ENCODE measurements at regions not wholly inside any gene's neighbourhood (a gene's known extent, or its start where the extent isn't known, plus 50 kb on each side); places are given as distances from the start of the nearest gene placed in this dataset.
A peak's percentile ranks its signal among the peaks of the same experiment; 100 is the strongest.

DNA sequence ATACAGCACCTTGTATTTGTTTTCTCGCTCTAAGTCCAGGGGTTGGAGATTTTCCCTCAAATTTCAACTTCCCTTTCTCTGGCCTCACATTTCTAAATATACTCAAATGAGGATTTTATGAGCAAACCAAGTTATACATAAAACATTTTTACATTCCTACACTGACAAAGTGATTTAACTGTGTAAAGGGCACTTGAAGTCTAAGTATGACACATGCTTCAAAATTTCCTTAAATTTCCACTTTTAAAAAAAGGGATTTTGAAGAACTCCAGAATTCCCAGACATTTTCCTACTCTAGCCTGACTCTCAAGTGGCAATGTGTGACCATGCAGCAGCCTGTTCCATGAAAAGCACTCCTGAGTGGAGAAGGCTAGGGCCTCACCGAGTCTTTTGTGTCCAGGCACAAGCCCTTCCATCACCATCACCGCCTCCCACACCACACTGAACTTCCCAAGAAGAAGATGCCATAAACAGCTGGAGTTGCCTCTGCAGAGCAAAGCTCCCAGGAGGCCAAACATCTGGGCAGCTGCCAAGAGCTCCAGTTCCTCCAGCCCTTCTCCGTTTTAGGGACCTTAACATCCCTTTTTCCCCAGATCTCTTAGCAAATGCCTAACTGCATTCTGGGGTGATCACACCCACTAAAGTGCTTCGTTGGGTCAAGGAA lies 68.9 kb downstream of the NCR2 start:
- DNase-seq (ENCODE audit: low spot score) = no peak

DNA sequence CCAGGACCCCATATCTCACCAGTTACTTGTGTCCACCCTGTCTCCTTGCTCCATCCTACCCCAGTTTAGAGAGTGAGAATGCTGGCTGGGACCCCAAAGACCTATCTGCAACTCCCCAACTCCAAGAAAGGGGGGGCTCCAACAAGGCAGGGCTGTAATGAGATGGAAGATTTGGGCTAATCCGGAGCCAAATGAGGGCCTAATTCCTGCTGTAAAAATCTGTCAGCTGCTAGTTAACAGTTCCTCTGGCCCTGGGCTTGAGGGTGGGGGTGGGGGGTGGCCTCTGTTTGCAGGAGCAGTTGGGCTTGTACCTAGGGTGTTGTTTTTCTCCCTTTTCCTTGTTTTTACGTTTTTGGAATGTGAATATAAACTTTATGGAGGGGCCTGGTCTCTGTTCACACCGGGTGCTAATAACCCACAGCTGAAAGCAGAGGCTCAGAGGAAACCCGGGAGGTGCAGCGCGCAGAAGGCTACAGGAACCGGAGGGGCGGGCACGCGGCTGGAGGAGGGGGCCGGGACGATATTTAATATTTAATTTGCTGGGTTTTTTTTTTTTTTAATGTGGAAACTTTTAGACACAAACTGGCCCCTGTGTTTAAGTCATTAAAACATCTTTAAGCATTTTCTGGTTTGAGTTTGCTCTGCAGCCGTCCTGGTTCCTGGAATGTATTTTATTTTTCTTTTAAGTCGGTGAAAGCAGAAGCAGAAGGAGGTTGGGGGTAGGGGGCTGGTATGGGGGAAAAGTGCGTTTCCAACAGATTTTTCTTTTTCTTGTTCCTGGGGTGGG lies 70.7 kb downstream of the NCR2 start:
- DNase-seq (ENCODE audit: low spot score) = no peak

DNA sequence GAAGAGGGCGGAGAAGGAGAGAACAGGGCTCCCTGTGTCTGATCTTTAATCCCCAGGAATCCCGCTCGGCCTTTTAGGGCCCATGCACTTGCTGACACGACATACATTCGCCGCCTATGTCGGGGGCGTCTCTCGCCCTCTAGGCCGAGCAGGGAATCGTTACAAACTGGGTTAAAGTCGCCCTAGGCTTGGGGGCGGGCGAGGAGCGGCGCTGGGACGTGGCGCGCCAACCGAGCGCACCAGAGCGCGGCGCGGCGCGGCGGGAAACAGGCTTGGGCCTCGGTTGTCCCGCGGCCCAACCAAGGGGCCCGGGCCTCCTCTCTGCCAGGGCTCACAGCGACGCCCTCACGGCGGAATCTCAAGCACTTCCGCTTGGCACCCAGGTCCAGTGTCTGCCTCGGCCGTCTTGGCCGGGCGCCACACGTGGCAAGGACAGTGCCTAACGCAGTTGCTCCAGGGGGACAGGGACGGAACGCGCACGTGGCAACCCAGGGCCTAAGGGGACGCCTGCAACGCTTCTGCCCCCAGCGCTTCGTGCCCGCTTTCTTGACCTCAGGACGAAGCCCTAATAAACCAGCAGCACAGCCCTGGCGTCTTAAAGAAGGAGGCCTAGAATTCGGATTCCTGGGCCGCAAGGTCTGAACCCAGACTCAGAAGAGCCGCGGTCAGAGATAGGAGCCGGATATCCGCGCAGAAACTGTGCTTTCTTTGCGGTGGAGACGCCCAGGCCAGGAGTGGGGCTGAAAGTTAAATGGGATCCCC lies 71.5 kb downstream of the NCR2 start:
- DNase-seq (ENCODE audit: low spot score) = no peak

DNA sequence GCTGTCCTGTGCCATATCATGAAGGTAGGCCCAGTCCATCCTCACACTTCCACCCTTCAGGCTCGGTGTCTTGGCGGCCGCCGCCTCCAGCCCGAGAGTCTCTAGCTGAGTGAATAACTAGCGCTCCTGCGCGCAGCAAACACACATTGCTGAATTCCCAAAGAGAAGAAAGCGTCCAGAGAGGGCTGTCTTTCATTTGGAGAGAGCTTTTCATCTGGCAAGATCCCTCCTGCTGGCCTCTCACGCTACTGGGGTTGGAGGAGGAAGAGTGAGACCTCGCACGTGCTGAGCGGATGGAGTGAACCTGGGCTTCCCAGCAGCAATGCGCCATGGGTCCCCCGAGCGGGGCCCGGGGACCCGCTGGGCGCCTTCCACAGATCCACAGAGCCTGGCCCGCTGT lies 73.2 kb downstream of the NCR2 start:
- DNase-seq (ENCODE audit: low spot score) = no peak

DNA sequence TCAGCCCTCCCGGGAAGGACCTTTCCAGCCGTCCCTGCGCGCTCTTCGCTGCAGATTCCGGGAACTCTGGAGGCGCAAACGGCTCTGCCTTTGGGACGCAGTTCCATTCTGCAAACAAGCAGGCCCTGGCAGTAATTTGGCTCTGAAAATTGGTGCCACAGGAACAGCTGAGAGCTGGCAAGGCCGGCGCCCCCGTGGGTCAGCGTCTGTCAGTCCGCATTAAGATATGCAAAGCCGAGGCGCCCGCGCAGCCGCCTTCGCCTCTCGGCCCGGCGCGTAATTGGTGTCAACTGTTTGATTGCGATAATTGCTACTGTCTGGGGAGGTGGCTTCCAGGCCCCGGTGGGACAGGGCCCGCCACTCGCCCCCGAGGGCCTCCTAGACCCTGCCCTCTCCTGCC lies 73.6 kb downstream of the NCR2 start:
- no peak for DNase-seq (ENCODE audit: low spot score)

DNA sequence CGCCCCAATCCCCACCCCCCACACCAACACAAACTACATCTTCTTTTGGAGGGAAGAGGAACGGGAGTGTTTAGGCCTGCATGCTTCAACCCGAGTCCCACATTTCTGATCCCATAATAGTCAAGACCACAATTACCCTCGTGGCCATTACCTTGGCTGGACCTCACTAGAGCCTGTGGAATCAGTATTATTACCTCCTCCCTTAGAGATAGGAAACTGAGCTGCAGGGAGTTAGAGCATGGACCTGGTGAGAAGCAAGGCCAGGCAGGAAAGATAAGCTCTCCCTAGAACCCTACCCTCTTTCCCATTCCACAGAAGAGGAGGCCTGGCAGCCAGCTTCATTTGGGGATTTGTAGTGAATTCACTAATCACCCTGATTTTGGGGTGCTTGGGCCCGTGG lies 74.1 kb downstream of the NCR2 start:
- no peak for DNase-seq (ENCODE audit: low spot score)

DNA sequence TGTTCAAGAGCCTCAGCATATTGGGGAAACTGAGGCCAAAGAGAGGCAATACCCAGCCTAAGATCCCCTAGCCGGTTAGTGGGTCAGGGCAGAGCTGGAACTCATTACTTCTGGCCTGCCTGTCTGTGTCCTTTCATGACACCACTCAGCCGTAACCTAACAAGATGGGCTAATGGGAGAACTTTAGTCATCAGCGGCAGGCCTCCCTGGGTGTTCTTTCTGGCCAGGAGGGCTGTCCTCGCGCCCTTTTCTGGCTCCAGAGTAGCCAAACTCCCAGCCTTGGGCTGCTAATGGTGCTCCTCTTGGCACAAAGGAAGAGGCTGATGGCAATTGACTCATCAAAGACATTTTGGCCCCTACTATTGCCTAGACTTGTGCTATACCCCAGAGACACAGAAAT lies 76.6 kb downstream of the NCR2 start:
- DNase-seq (ENCODE audit: low spot score) = no peak

DNA sequence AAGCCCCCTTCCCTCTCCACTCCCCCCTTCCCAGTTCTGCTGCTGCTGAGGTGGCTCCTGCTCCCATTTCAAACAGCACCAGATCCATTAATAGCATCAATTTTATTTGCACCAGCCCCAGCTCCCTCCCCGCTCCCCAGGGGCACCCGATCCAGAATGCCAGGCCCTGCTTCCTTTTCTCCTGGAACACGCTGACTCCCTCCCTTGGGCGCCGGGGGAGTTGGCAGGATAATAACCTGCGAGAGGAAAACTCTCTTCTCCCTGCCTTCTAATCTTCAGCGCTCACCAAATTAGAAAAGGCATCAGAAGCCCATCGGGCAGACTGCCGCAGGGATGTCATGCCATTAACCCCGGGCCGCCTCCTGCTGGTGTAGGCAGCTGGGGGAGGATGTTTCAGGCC lies 77.8 kb downstream of the NCR2 start:
- no peak for DNase-seq (ENCODE audit: low spot score)

DNA sequence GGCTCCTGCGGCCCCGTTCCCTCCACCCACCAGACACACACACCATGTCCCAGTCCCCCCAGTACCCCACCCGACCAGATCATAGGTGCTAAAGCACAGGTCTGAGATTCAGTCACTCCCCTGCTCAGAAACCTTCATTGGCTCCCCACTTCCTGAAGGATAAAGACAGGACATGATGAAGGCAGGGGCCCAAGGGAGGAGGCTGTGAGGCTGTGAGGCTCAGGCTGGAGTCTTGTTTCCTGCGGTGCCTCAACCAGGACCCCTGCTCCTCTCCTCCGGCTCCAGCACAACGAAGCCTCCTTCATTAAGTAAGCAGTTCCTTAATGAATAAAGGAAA lies 81.1 kb downstream of the NCR2 start:
- no peak for DNase-seq (ENCODE audit: low spot score)

DNA sequence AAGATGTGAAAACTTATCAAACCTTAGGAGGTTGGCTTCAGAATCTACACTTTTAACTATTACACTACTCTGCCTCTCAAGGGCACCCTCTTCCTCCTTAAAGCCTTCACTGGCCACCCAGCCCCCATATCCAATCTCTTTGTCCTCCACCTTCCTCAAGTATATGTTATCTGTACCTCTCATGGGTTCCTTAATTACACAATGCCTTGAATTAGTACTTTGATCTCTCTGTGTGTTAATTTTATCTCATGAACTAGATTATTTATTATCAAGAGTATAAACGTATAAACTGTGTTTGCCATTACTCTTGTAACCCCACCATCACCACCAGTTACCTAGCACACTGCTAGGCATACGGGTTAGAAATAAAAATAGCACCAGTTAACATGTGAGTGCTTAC lies 83.3 kb downstream of the NCR2 start:
- no peak for DNase-seq (ENCODE audit: low spot score)

DNA sequence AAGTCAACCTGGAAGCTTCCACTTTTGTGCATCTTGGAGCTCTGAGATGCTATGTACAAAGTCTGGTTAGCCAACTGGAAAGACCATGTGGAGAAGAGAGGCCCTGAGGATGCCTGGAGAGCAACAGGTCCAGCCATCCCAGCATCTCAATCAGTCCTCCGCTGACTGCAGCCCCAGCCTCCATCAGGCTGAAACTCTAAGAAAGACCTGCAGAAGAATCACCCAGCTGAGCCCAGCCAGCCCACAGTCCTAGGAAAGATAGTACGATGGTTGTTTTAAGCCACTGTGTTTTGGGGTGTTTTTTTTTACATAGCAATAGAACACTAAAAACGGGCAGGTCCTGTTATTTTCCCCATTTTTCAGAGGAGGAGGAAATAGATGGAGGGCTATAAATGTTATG lies 84.0 kb downstream of the NCR2 start:
- DNase-seq (ENCODE audit: low spot score) = no peak

DNA sequence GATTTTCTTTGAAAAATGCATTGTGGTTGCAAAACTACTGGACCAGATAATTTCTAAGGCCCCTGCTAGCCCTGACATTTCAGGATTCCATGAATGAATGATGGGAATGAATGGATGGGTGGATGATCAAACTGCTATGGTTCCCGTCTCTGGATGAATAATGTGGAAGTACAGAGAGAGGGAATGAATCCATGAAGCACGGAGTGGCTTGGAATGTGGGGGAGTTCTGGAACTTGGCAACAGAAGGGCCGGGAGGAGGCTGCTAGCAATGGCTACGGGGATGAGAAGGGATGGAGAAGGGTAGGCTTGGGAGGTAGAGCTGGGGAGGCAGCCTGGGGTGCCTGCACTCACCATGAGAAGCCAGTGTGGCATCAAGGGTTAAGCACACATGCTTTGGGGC lies 84.8 kb downstream of the NCR2 start:
- DNase-seq (ENCODE audit: low spot score) = no peak

DNA sequence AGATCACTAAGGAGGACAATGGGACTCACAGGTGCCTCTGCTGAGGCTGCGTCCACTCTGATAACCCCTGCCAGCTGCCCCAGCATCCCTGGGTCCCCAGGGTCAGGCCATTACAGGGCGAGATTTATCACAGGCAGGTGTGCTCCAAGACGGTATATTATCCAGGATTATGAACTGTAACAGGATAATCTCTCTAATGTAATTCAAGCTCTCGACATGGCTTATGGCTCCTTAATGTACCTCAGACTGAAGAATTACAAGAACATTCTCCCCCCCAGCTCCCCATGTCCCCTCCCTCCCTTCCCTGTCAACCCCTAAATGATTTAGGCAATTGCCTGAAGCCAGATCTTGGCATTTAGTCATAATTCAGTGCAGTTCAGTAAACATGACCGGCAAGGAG lies 86.8 kb downstream of the NCR2 start:
- DNase-seq (ENCODE audit: low spot score) = no peak

DNA sequence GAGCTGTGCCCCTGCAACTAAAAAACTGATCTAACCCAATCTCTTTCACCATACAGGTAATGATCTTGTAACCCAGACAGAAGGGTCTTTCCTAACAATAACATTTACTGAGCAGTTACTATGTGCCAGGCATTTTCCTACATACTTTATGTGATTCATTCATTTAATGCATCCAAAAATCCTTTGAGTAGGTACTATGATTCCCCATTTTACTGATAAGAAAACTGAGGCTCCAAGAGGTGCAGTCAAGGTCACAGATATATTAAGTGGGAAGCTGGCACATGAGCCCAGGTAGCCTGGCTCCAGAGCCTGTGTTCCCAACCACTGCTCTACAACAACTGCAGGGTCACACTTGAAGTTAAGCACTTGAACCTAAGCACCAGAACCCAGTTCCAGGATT lies 87.6 kb downstream of the NCR2 start:
- DNase-seq (ENCODE audit: low spot score) = no peak

DNA sequence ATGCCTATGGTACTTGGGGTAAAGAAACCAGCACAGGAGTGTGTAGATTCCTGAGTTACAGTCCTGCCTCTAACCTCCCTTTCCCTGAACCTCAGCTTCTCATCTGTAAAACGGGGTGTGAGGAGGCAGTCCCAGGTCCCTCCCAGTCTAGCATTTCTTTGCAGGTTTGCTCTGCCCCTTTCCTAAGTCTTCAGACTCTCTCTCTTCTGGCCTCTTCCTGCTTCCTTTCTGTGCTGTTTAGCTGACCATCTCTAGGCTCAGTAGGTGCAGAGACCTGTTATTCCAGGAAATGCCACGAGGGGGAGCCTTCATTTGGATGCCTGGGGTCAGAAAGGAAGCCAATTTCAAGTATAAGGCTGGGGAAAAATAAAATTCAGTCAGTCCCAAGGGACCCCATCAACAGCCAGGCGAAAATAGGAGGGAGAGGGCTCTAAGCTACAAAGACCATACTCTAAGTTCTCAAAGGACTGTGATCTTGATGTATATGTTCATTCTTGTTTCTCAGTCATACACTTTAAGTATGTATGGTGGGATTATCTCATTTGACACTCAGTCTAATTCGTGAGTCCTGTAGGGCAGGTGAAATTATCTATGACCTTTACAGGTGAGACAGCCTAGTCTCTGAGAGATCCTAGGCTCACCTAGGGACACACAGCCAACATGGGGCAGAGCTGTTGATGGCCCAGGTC lies 89.1 kb downstream of the NCR2 start:
- DNase-seq (ENCODE audit: low spot score) = peak; percentile 70

DNA sequence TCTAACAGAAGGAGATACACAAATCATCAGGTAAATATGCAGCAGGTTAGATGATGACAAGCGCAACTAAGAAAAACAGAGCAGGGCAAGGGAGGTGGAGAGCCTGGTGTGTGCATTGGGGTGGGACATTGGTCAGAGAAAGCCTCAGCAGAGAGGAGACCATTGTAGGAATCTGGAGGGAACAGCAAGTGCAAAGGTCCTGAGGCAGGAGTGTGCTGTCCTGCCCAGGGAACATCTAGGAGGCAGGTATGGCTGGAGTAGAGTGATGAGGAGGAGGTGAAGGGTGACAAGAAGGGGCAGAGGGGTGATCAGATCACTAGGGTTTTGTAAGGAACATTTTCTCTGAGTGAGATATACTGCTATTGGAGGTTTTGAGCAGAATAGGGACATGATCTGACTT lies 90.1 kb downstream of the NCR2 start:
- no peak for DNase-seq (ENCODE audit: low spot score)

DNA sequence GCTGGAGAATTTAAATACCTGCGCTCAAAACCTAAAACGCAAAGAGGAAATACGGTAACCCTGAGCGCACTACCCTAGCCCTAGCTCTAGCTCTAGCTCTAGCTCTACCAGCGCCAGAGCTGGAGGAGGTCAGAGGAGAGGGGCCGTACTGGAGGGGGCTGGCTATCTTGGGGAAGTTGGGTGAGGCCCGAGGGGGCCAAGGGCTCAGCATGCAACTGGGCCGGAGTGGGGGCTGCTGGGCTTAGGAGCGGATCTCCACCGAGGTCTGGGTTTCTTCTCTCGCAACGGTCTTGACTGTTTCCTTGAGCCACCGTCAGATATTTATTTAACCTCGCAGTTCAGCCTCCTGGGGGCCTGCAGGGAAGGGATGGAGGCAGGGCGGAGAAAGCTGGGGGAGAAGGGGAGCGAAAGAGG lies 91.0 kb downstream of the NCR2 start:
- DNase-seq (ENCODE audit: low spot score) = no peak

DNA sequence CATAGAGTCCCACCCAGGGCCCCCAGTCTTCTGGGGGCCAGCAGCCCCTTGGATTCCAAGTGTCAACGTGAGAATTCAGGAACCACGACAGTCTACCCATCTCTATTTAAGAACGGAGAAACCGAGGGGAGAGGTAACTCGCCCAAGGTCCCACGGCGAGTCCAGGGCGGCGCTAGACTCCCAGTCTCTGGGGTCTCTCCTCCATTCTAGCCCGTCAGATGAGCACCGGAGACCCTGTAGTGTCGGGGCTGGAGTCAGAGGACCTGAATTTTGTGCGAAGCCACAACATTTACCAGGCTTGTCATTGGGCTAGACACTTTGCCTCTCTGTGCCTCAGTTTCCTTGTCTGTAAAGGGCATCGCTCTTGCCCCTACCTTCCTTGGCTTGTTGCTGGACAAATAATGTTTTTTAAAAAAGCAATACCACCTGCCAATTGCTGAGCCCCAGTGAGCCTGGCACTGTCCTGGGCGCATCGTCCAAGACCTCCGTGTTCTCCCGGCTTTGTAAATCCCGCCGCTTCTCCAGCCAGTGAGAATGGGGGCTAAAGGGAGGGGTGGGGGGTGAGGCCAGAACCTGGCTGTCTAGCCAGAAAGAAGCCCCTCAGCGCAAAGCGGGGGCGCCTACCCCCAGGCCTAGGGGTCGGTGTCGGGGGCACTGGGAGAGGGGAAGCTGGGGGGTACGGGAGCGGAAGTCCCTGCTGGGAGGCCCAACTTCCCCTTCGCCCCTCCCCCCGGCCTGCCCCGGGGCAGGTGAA lies 91.7 kb downstream of the NCR2 start:
- DNase-seq (ENCODE audit: low spot score) = no peak

DNA sequence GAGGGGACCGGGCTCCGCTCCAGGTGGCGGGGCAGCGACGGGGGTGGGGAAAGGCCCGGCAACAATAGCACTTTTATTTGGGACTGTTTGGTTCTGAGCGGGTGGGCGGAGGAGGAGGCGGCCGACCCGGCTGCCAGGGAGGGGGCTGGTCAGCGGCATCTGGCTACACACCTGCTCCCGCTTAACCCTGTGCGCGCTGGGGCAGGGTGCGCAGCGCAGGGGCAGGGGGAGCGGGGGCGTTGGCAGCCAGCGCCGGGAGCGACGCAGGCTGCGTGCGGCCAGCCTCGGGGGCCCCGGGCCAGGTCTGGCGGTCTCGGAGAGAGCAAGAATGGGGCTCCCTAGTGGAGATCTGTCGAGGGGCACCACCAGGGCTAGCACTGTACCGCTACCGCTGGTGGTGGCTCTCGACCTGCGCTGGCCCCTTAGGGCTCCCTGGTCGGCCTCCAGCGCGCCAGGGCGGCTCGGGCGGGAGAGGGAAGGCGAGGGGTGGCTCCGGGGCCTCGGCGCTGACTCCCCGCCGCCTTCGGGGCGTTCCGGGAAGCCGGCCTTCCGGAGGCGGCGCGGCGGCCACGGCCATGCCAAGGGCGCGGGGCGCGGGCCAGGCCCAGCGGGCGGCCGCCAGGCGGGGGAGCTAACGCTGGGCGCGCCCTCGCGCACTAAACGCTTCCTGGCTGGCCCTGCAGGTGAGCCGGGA lies 92.4 kb downstream of the NCR2 start:
- peak; percentile 66 for DNase-seq (ENCODE audit: low spot score)

DNA sequence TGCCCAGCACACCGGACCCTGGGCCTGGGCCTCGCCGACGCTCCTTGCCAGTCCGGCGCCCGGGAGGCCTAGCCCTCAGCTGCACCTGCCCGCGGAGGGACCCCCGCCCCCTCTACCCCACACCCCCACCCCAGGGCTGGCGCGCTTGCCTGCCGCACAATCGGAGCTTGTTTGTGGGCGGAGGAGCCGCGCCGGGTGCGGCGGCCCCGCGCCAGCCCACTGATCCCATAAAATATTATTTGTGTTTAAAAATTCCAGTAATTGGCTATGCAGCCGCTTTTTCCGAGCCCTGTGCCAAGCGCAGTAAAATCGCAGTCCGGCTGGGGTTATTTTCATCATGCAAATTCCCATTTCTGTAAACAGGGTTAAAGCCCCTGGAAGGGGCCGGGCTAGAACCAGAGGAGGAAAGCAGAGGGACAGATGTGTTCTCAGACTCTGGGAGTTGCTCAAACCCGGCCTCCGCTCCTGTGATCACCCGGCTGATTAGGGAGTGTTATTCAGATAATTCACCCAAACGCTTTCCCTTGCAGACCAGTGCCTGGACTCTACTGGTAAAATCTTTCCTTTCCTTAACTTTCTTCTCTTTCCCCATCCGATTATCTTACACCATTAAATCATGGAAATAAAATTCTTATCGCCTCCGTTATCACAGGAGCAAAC lies 93.1 kb downstream of the NCR2 start:
- DNase-seq (ENCODE audit: low spot score) = peak; percentile 1

DNA sequence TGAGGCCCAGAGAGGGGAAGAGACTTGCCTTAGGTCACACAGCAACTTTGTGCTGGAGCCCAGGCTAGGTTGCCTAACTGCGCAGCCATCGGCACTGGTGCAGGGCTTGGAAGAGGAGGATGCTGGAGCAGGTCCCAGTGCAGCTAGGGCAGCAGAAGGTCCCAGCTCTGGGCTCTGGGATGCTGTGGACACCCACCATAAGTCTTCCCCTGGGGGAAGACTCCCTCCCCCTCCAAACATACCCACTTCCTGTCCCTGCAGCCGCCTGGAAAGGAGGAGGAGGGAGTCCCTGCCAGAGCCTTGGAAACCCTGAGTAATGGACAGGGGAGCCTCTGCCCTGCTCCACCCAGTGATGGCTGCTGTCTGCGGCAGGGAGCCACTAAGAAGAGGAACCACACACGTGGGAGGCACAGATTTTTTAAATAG lies 93.6 kb downstream of the NCR2 start:
- no peak for DNase-seq (ENCODE audit: low spot score)

All from LoVo (cell line).